H7 (cell line): ENCODE measurements at regions not wholly inside any gene's neighbourhood (a gene's known extent, or its start where the extent isn't known, plus 50 kb on each side); places are given as distances from the start of the nearest gene placed in this dataset.

Experiments used
- DNase-seq: peaks from one replicate; pipeline ENCODE4 v3.0.0; 2012
- H3K27me3 ChIP-seq: 2 replicates; pipeline ENCODE4 v1.6.0; 2011; ENCODE audit warnings: mild to moderate bottlenecking, low read length; ENCODE audit not compliant: control insufficient read depth, insufficient read depth
- H3K36me3 ChIP-seq: replicated peaks from 2 replicates; pipeline ENCODE4 v1.5.1; 2011; ENCODE audit warnings: low read length; ENCODE audit not compliant: control insufficient read depth, insufficient read depth
- H3K4me3 ChIP-seq: 2 replicates; pipeline ENCODE4 v1.5.1; 2011; ENCODE audit warnings: low read depth, mild to moderate bottlenecking, control low read depth, low read length, moderate library complexity; ENCODE audit not compliant: insufficient read depth

GRCh38 chr6:22694092-22694724, 124.8 kb downstream of the HDGFL1 start:
- Histone ChIP-seq H3K4me3 (no peak overlapping the region), H3K27me3 (no peaks in the 10 kb centered on the region), H3K36me3 (no peaks in the 10 kb centered on the region)
- DNase-seq = no peak

GRCh38 chr6:22696481-22696880, 127.1 kb downstream of the HDGFL1 start:
- no peak for DNase-seq
- H3K36me3 ChIP-seq = no peaks in the 10 kb centered on the region

GRCh38 chr6:22697306-22697705, 127.9 kb downstream of the HDGFL1 start:
- no peak for DNase-seq
- no peak overlapping the region for H3K4me3 ChIP-seq
- no peaks in the 10 kb centered on the region for H3K36me3 ChIP-seq

More at GRCh38 chr6:22696481-22696880, 127.1 kb downstream of the HDGFL1 start:
- H3K4me3 ChIP-seq = no peak overlapping the region
- no peaks in the 10 kb centered on the region for H3K27me3 ChIP-seq

GRCh38 chr6:22699151-22699550, 129.8 kb downstream of the HDGFL1 start:
- no peak overlapping the region for H3K4me3 ChIP-seq
- DNase-seq = no peak
- H3K36me3 ChIP-seq = no peaks in the 10 kb centered on the region

More at GRCh38 chr6:22697306-22697705, 127.9 kb downstream of the HDGFL1 start:
- H3K27me3 ChIP-seq = no peaks in the 10 kb centered on the region

GRCh38 chr6:22706651-22707050, 137.3 kb downstream of the HDGFL1 start:
- H3K36me3 ChIP-seq = no peaks in the 10 kb centered on the region

More at GRCh38 chr6:22699151-22699550, 129.8 kb downstream of the HDGFL1 start:
- H3K27me3 ChIP-seq = no peaks in the 10 kb centered on the region

GRCh38 chr6:22708469-22708868, 139.1 kb downstream of the HDGFL1 start:
- DNase-seq = no peak
- H3K4me3 ChIP-seq = no peak overlapping the region
- no peaks in the 10 kb centered on the region for H3K36me3 ChIP-seq
- H3K27me3 ChIP-seq = no peaks in the 10 kb centered on the region

More at GRCh38 chr6:22706651-22707050, 137.3 kb downstream of the HDGFL1 start:
- no peak for DNase-seq
- no peak overlapping the region for H3K4me3 ChIP-seq
- no peaks in the 10 kb centered on the region for H3K27me3 ChIP-seq

- no peaks in the 10 kb centered on the region for H3K36me3 ChIP-seq
Measured at GRCh38 chr6:22709803-22710202, 140.4 kb downstream of the HDGFL1 start.

GRCh38 chr6:22716721-22717120, 147.4 kb downstream of the HDGFL1 start:
- Histone ChIP-seq H3K36me3 (no peaks in the 10 kb centered on the region), H3K4me3 (no peak overlapping the region), H3K27me3 (no peaks in the 10 kb centered on the region)
- DNase-seq = no peak

More at GRCh38 chr6:22709803-22710202, 140.4 kb downstream of the HDGFL1 start:
- no peak for DNase-seq
- H3K27me3 ChIP-seq = no peaks in the 10 kb centered on the region
- H3K4me3 ChIP-seq = no peak overlapping the region

GRCh38 chr6:22717915-22718314, 148.5 kb downstream of the HDGFL1 start:
- DNase-seq = no peak
- H3K27me3 ChIP-seq = no peaks in the 10 kb centered on the region
- no peaks in the 10 kb centered on the region for H3K36me3 ChIP-seq
- no peak overlapping the region for H3K4me3 ChIP-seq

GRCh38 chr6:22722913-22723312, 153.5 kb downstream of the HDGFL1 start:
- Histone ChIP-seq H3K27me3 (no peaks in the 10 kb centered on the region), H3K36me3 (no peaks in the 10 kb centered on the region), H3K4me3 (no peak overlapping the region)
- DNase-seq = no peak

- DNase-seq = no peak
- H3K36me3 ChIP-seq = no peaks in the 10 kb centered on the region
- H3K4me3 ChIP-seq = no peak overlapping the region
- no peaks in the 10 kb centered on the region for H3K27me3 ChIP-seq
Measured at GRCh38 chr6:22726966-22727365, 157.6 kb downstream of the HDGFL1 start.

- no peaks in the 10 kb centered on the region for H3K27me3 ChIP-seq
- DNase-seq = no peak
- H3K36me3 ChIP-seq = no peaks in the 10 kb centered on the region
- H3K4me3 ChIP-seq = no peak overlapping the region
Measured at GRCh38 chr6:22727710-22728109, 158.3 kb downstream of the HDGFL1 start.

GRCh38 chr6:22732176-22732970, 163.0 kb downstream of the HDGFL1 start:
- DNase-seq = no peak
- Histone ChIP-seq H3K27me3 (no peaks in the 10 kb centered on the region), H3K36me3 (no peaks in the 10 kb centered on the region), H3K4me3 (no peak overlapping the region)

- no peaks in the 10 kb centered on the region for H3K27me3 ChIP-seq
- H3K36me3 ChIP-seq = no peaks in the 10 kb centered on the region
- no peak overlapping the region for H3K4me3 ChIP-seq
- DNase-seq = no peak
Measured at GRCh38 chr6:22736740-22737139, 167.4 kb downstream of the HDGFL1 start.

GRCh38 chr6:22737331-22737730, 168.0 kb downstream of the HDGFL1 start:
- no peak overlapping the region for H3K4me3 ChIP-seq
- H3K36me3 ChIP-seq = no peaks in the 10 kb centered on the region
- DNase-seq = peak; percentile 23
- H3K27me3 ChIP-seq = no peaks in the 10 kb centered on the region
